BJ (cell line): ENCODE measurements at regions not wholly inside any gene's neighbourhood (a gene's known extent, or its start where the extent isn't known, plus 50 kb on each side); places are given as distances from the start of the nearest gene placed in this dataset.
"Not testable (repeated sequence)": the region's sequence is repeated elsewhere in the genome, so short reads cannot be mapped to it uniquely, and the experiment has no call there.

Source experiments
- CTCF ChIA-PET: fragments of 350-600 bp; formaldehyde crosslinking; extraction: SDS; loops from one replicate; lab custom pipeline; 2021; ENCODE audit warnings: antibody characterized with exemption, inconsistent platforms; lab: Yijun Ruan, JAX
- POLR2A ChIA-PET: fragments of 300-600 bp; sonication (Branson Sonifier 250); formaldehyde crosslinking; extraction: SDS; loops from one replicate; lab custom pipeline; 2021; ENCODE audit warnings: antibody characterized with exemption; lab: Charles Lee
- DNase-seq: peaks from one replicate; pipeline ENCODE4 v3.0.0-alpha.2; 2011; ENCODE audit warnings: low read depth
- H3K27me3 ChIP-seq: 2 replicates; pipeline ENCODE4 v1.6.0; 2011; ENCODE audit warnings: low read length; ENCODE audit not compliant: control insufficient read depth, insufficient read depth
- H3K36me3 ChIP-seq: 2 replicates; pipeline ENCODE4 v1.5.1; 2011; ENCODE audit warnings: low read length; ENCODE audit not compliant: control insufficient read depth, insufficient read depth
- H3K4me3 ChIP-seq: 2 replicates; pipeline ENCODE4 v1.5.1; 2011; ENCODE audit warnings: low read depth, mild to moderate bottlenecking, control low read depth, low read length
- TF ChIP-seq, protein P1 (sequence below): IDR thresholded peaks from 2 replicates; pipeline ENCODE4 v1.5.1; 2011; ENCODE audit warnings: low read depth, mild to moderate bottlenecking, control low read depth, inconsistent platforms, low read length, moderate library complexity; ENCODE audit not compliant: insufficient read depth

DNA sequence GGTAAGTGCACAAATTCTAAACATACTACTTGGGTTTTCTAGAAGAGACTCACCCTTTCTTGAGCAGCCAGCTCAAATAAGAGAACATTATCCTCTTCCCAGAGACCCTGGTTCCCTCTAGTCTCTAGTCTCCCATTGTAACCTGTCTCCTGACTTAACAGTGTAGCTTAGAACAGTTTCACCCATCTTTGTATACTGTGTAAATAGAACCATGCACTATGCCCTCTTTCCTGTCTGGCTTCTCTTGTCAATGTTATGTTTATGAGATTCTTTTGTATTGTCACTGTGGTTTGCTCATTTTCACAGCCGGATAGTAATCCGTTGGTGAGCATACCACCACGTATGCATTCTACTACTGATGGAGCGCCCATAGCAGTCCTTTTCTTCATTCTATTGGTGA, 227.4 kb upstream of the PLPP4 start:
- CTCF ChIA-PET, result no interaction called here
- TF ChIP-seq, protein P1, sequence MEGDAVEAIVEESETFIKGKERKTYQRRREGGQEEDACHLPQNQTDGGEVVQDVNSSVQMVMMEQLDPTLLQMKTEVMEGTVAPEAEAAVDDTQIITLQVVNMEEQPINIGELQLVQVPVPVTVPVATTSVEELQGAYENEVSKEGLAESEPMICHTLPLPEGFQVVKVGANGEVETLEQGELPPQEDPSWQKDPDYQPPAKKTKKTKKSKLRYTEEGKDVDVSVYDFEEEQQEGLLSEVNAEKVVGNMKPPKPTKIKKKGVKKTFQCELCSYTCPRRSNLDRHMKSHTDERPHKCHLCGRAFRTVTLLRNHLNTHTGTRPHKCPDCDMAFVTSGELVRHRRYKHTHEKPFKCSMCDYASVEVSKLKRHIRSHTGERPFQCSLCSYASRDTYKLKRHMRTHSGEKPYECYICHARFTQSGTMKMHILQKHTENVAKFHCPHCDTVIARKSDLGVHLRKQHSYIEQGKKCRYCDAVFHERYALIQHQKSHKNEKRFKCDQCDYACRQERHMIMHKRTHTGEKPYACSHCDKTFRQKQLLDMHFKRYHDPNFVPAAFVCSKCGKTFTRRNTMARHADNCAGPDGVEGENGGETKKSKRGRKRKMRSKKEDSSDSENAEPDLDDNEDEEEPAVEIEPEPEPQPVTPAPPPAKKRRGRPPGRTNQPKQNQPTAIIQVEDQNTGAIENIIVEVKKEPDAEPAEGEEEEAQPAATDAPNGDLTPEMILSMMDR, result no peak
- H3K36me3 ChIP-seq, result no peaks in the 10 kb centered on the region
- DNase-seq, result no peak
- POLR2A ChIA-PET, result no interaction called here
- H3K4me3 ChIP-seq, result no peak overlapping the region
- no peaks in the 10 kb centered on the region for H3K27me3 ChIP-seq

- H3K36me3 ChIP-seq, CTCF ChIA-PET, H3K4me3 ChIP-seq, POLR2A ChIA-PET, DNase-seq, H3K27me3 ChIP-seq: not testable (repeated sequence)
Observed at GRCh38 chr10:120239695-120240094, 217.3 kb upstream of the PLPP4 start.

GRCh38 chr10:120251821-120252442, 205.1 kb upstream of the PLPP4 start:
- no peak for DNase-seq
- ChIA-PET CTCF (no interaction called here), POLR2A (no interaction called here)
- H3K36me3 ChIP-seq, result no peaks in the 10 kb centered on the region
- no peak overlapping the region for H3K4me3 ChIP-seq
- TF ChIP-seq, protein P1, result no peak
- no peaks in the 10 kb centered on the region for H3K27me3 ChIP-seq

DNA sequence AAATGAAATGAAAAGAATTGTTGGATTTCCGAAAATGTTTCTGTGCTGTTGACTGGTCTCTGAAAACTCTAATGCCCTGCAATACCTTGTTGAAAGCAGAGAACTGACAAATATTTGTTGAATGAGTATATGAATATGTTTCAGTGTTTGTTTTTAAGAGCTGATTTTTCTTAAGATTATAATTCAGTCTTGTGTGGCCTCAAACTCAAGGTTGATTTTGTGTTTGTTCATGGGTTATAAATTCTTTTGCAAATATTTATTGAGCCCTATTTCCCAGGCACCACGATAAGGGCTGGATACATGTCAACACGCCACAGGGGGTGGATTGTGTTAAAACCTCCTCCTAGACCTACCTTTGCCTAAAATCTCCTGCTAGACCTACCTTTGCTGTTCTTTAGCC, 203.9 kb upstream of the PLPP4 start:
- Histone ChIP-seq H3K27me3 (no peaks in the 10 kb centered on the region), H3K4me3 (no peak overlapping the region), H3K36me3 (no peaks in the 10 kb centered on the region)
- no peak for DNase-seq
- TF ChIP-seq, protein P1, result no peak
- ChIA-PET CTCF (no interaction called here), POLR2A (no interaction called here)

GRCh38 chr10:120260456-120260855, 196.6 kb upstream of the PLPP4 start:
- POLR2A ChIA-PET, result no interaction called here
- Histone ChIP-seq H3K36me3 (no peaks in the 10 kb centered on the region), H3K27me3 (no peaks in the 10 kb centered on the region), H3K4me3 (no peak overlapping the region)
- CTCF ChIA-PET, result no interaction called here
- no peak for DNase-seq
- TF ChIP-seq, protein P1, result no peak

GRCh38 chr10:120262857-120263547, 194.0 kb upstream of the PLPP4 start:
- Histone ChIP-seq H3K27me3 (no peaks in the 10 kb centered on the region), H3K36me3 (no peaks in the 10 kb centered on the region), H3K4me3 (no peak overlapping the region)
- POLR2A ChIA-PET, result no interaction called here
- no peak for DNase-seq
- CTCF ChIA-PET, result no interaction called here
- TF ChIP-seq, protein P1, result no peak
